Right lobe of liver (tissue), 4 donors: ENCODE measurements at regions not wholly inside any gene's neighbourhood (a gene's known extent, or its start where the extent isn't known, plus 50 kb on each side); places are given as distances from the start of the nearest gene placed in this dataset.

Experiments used
- CTCF ChIP-seq, 4 donors: fragments of 200-600 bp in 3 of 4; fragments of 450-650 bp in 1 of 4; IDR thresholded peaks; one replicate each; pipeline versions ENCODE4 v1.5.1 to v1.8.0; 2016 to 2022; ENCODE audit warnings: antibody characterized with exemption in 4 of 4, mild to moderate bottlenecking in 2 of 4
- POLR2A ChIP-seq: fragments of 450-650 bp; IDR thresholded peaks from one replicate; pipeline ENCODE4 v1.6.1; 2017; ENCODE audit warnings: antibody characterized with exemption, mild to moderate bottlenecking
- donor health status: DM: no; HTN: no; CAD: no.
- donor health status: DM: no; HTN: no; CAD: no.
- donor health status: DM: no; HTN: yes; CAD: no.

DNA sequence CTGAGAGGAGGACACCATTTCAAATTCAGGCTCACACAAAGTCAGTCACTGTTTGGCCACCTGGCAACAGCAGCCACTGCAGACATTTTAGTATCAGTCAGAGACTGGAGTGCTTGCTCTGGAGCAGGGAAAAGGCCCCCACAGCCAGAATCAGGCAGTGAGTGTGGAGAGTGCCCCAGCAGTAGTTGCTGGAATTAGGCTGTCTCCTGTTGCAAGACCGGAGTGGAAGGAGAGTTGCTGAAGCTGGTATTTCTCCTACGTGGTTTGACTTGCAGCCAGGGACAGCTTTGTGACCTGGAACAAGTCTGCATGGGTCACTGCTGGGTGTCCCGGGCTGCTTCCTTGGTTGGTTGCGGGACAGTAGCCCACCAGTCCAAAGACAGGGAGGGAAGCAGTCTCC is 78.4 kb upstream of the TMEM168 start:
- no peak for TF ChIP-seq CTCF (IDR thresholded peaks at IDR 0.05)
- TF ChIP-seq POLR2A = no peak
